ENCODE measurements at regions not wholly inside any gene's neighbourhood (a gene's known extent, or its start where the extent isn't known, plus 50 kb on each side); places are given as distances from the start of the nearest gene placed in this dataset.

- TF ChIP-seq ELK4 (IDR thresholded peaks at IDR 0.05; ENCODE audit: borderline replicate concordance, low read depth, low read length) (no peak), ZNF416 (tag by site-specific recombination; IDR thresholded peaks at IDR 0.05) (no peak)
These were observed 918.1 kb downstream of the METTL15 start (continued) for GRCh38 chr11:29026286-29026685.

- Histone ChIP-seq H3K36me3 (ENCODE audit: control insufficient read depth in 2 of 2, insufficient read depth in 1 of 2, low read length in 2 of 2) (no peaks in the 10 kb centered on the region), H3K27ac (ENCODE audit: extremely low read depth, low read depth, low read length) (no peak overlapping the region), H3K9me3 (ENCODE audit: control insufficient read depth, insufficient read depth, low read depth, low read length) (no peaks in the 10 kb centered on the region), H3K4me1 (ENCODE audit: control insufficient read depth, insufficient read depth, low read length) (no peaks in the 10 kb centered on the region), H3K4me3 (ENCODE audit: low read depth, low read length) (no peak overlapping the region)
- TF ChIP-seq ZNF223 (tag by site-specific recombination; IDR thresholded peaks at IDR 0.05) (no peak), ZNF114 (tag by site-specific recombination; IDR thresholded peaks at IDR 0.05) (no peak), ZNF211 (tag by site-specific recombination; IDR thresholded peaks at IDR 0.05; ENCODE audit: low read depth) (no peak), ZBTB44 (tag by site-specific recombination; IDR thresholded peaks at IDR 0.05) (no peak), ZEB2 (tag by site-specific recombination; IDR thresholded peaks at IDR 0.05) (no peak), ZNF248 (tag by site-specific recombination; IDR thresholded peaks at IDR 0.05) (no peak), ZNF423 (tag by site-specific recombination; IDR thresholded peaks at IDR 0.05) (no peak), ZNF311 (tag by site-specific recombination; IDR thresholded peaks at IDR 0.05; ENCODE audit: borderline replicate concordance) (no peak), GLI4 (tag by site-specific recombination; IDR thresholded peaks at IDR 0.05) (no peak), MZF1 (tag by site-specific recombination; IDR thresholded peaks at IDR 0.05; ENCODE audit: borderline replicate concordance) (no peak), PRDM1 (tag by site-specific recombination; IDR thresholded peaks at IDR 0.05) (no peak), ZNF10 (tag by site-specific recombination; IDR thresholded peaks at IDR 0.05) (no peak), ZNF416 (tag by site-specific recombination; IDR thresholded peaks at IDR 0.05) (no peak)
- ChIA-PET POLR2A (no interaction called here), CTCF (no interaction called here)
These were observed 916.8 kb downstream of the METTL15 start for GRCh38 chr11:29025001-29025400.

GRCh38 chr11:29024386-29024785 is 916.2 kb downstream of the METTL15 start:
- no peaks in the 10 kb centered on the region for H3K36me3 ChIP-seq (ENCODE audit: control insufficient read depth in 2 of 2, insufficient read depth in 1 of 2, low read length in 2 of 2)
- H3K4me1 ChIP-seq (ENCODE audit: control insufficient read depth, insufficient read depth, low read length) = no peaks in the 10 kb centered on the region
- no peak overlapping the region for H3K27ac ChIP-seq (ENCODE audit: extremely low read depth, low read depth, low read length)
- H3K4me3 ChIP-seq (ENCODE audit: low read depth, low read length) = no peak overlapping the region
- no peaks in the 10 kb centered on the region for H3K9me3 ChIP-seq (ENCODE audit: control insufficient read depth, insufficient read depth, low read depth, low read length)
- ChIA-PET POLR2A (no interaction called here), CTCF (no interaction called here)
- TF ChIP-seq ZNF837 (tag by site-specific recombination; IDR thresholded peaks at IDR 0.05) = no peak
- TF ChIP-seq ZNF362 (tag by site-specific recombination; IDR thresholded peaks at IDR 0.05) = no peak
- no peak for TF ChIP-seq ZSCAN23 (tag by site-specific recombination; IDR thresholded peaks at IDR 0.05)
- no peak for TF ChIP-seq ZNF121 (tag by site-specific recombination; IDR thresholded peaks at IDR 0.05)
- TF ChIP-seq IKZF3 (tag by site-specific recombination; IDR thresholded peaks at IDR 0.05) = no peak
- TF ChIP-seq ZNF449 (tag by site-specific recombination; IDR thresholded peaks at IDR 0.05) = no peak
- TF ChIP-seq ZNF629 (tag by site-specific recombination; IDR thresholded peaks at IDR 0.05) = no peak
- TF ChIP-seq ZNF560 (tag by site-specific recombination; IDR thresholded peaks at IDR 0.05; ENCODE audit: borderline replicate concordance) = no peak
- TF ChIP-seq ZNF518A (tag by site-specific recombination; conservative IDR thresholded peaks at IDR 0.05; ENCODE audit: low read depth) = no peak
- TF ChIP-seq KLF17 (tag by site-specific recombination; IDR thresholded peaks at IDR 0.05) = no peak
